ENCODE measurements at regions not wholly inside any gene's neighbourhood (a gene's known extent, or its start where the extent isn't known, plus 50 kb on each side); places are given as distances from the start of the nearest gene placed in this dataset.

DNA sequence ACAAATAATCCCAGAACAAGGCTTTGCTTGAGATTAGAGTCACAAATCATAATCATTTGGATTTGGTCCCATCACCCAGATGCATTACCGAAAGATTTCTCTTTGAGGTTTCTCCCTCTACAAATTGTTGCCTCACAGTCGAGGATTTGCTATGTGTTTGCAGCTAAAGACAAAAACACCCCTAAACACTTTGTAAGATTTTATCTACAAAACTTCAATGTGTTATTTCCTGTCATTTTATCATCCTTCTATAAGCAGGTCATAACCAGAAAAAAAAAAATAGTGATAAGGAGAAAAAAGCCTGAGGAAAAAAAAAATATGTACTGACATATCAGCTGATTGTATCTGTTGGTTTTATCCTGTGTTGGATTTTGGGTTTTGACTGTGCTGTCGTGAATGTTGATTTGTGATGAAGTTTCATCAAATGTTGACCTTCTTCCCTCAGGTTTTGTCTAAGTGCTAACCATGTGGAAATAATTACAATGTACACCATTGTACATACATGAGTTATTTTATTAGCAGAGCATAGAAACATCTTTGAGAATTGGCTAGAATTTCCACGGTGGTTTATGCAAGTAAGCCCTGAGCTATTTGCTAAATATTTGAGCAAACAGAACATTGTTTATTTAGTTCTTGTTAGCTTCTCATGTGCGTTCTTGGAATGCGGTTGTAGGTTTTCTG, 274.4 kb downstream of the NEBL start:
- DNase-seq (ENCODE audit: low read depth): no peak
- ChIA-PET POLR2A (no interaction called here), CTCF (no interaction called here)
- H3K27me3 ChIP-seq (ENCODE audit: control insufficient read depth, insufficient read depth, low read length): no peaks in the 10 kb centered on the region
- TF ChIP-seq CTCF (IDR thresholded peaks at IDR 0.05; ENCODE audit: insufficient read depth, low read depth, low read length): no peak
- H3K36me3 ChIP-seq (ENCODE audit: control insufficient read depth, insufficient read depth, low read length): no peaks in the 10 kb centered on the region
- H3K4me3 ChIP-seq (ENCODE audit: low read depth, low read length): no peak overlapping the region

DNA sequence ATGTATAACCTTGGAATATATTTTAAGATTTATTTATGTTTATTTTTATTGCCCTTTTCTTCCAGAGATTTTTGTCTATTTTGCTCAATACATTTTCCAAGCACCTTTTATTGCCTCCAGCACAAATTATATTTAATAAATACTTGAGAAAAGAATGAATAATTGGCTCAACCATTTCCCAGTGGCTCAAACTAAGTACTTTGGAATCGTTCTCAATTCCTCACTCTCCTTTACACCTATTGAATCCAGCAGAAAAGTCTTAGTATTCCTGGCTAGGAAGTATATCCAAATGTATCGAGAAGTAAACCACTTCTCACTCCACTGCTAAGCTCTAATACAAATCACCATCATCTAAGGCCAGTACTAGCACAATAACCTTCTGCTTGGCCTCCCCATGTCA, 276.1 kb downstream of the NEBL start:
- no peak for DNase-seq (ENCODE audit: low read depth)
- Histone ChIP-seq H3K36me3 (ENCODE audit: control insufficient read depth, insufficient read depth, low read length) (no peaks in the 10 kb centered on the region), H3K4me3 (ENCODE audit: low read depth, low read length) (no peak overlapping the region), H3K27me3 (ENCODE audit: control insufficient read depth, insufficient read depth, low read length) (no peaks in the 10 kb centered on the region)
- TF ChIP-seq CTCF (IDR thresholded peaks at IDR 0.05; ENCODE audit: insufficient read depth, low read depth, low read length): no peak
- ChIA-PET CTCF (no interaction called here), POLR2A (no interaction called here)

- Histone ChIP-seq H3K27me3 (ENCODE audit: control insufficient read depth, insufficient read depth, low read length) (no peaks in the 10 kb centered on the region), H3K36me3 (ENCODE audit: control insufficient read depth, insufficient read depth, low read length) (no peaks in the 10 kb centered on the region), H3K4me3 (ENCODE audit: low read depth, low read length) (no peak overlapping the region)
- CTCF ChIA-PET: no interaction called here
- POLR2A ChIA-PET: no interaction called here
- no peak for DNase-seq (ENCODE audit: low read depth)
- no peak for TF ChIP-seq CTCF (IDR thresholded peaks at IDR 0.05; ENCODE audit: insufficient read depth, low read depth, low read length)
Observed at GRCh38 chr10:20618011-20618547, 279.0 kb downstream of the NEBL start.

GRCh38 chr10:20616918-20617810, 279.9 kb downstream of the NEBL start:
- DNase-seq (ENCODE audit: low read depth): no peak
- no peaks in the 10 kb centered on the region for H3K27me3 ChIP-seq (ENCODE audit: control insufficient read depth, insufficient read depth, low read length)
- POLR2A ChIA-PET: no interaction called here
- no peak overlapping the region for H3K4me3 ChIP-seq (ENCODE audit: low read depth, low read length)
- H3K36me3 ChIP-seq (ENCODE audit: control insufficient read depth, insufficient read depth, low read length): no peaks in the 10 kb centered on the region
- no peak for TF ChIP-seq CTCF (IDR thresholded peaks at IDR 0.05; ENCODE audit: insufficient read depth, low read depth, low read length)
- CTCF ChIA-PET: no interaction called here

GRCh38 chr10:20616056-20616671, 280.9 kb downstream of the NEBL start:
- no peaks in the 10 kb centered on the region for H3K36me3 ChIP-seq (ENCODE audit: control insufficient read depth, insufficient read depth, low read length)
- DNase-seq (ENCODE audit: low read depth): no peak
- no peak for TF ChIP-seq CTCF (IDR thresholded peaks at IDR 0.05; ENCODE audit: insufficient read depth, low read depth, low read length)
- POLR2A ChIA-PET: no interaction called here
- H3K4me3 ChIP-seq (ENCODE audit: low read depth, low read length): no peak overlapping the region
- CTCF ChIA-PET: no interaction called here
- no peaks in the 10 kb centered on the region for H3K27me3 ChIP-seq (ENCODE audit: control insufficient read depth, insufficient read depth, low read length)
